ENCODE measurements at regions not wholly inside any gene's neighbourhood (a gene's known extent, or its start where the extent isn't known, plus 50 kb on each side); places are given as distances from the start of the nearest gene placed in this dataset.

DNA sequence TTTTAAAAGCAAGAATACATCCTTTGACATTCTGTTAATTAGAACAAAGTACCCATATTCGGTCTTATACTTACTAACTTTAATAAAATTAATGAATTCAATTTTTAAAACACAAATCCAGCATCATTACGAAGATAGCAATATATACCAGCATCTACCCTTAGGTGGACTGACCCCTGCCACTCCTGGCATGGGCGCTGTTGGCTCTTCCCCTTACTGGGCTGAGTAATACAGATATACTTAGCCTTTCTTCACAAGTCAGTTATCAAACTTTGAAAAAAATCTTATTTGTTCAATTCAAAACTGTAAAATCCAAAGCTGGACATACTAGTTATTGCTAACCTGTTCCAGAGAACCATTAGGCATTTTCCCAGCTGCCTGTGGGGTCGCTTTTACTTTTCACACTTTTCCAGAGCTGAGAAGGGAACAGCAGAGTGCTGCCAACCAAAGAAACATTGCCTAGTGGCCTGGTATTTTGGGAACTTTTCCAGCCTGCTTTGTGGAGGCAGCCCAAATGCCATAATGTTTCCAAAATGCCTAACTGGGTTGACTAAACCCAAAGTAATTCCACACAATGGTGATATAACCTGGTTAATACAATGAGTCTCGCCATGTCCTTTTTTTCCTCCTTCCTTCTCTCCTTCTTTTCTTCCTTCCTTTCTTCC is 424.7 kb upstream of the ADGRL2 start:
- POLR2A ChIA-PET (ENCODE audit: low non-redundant PET), result no interaction called here
- H3K4me1 ChIP-seq (ENCODE audit: insufficient read depth, low read length, poor library complexity, severe bottlenecking), result no peaks in the 10 kb centered on the region
- no peak overlapping the region for H3K4me3 ChIP-seq (ENCODE audit: low read depth, low read length, poor library complexity, severe bottlenecking)
- no TSS peak for BruUV-seq (replicated peaks)
- no peak overlapping the region for H3K27ac ChIP-seq (ENCODE audit: low read depth, low read length, poor library complexity, severe bottlenecking)
- no peak for DNase-seq (ENCODE audit: low spot score)
- TF ChIP-seq, protein P1, sequence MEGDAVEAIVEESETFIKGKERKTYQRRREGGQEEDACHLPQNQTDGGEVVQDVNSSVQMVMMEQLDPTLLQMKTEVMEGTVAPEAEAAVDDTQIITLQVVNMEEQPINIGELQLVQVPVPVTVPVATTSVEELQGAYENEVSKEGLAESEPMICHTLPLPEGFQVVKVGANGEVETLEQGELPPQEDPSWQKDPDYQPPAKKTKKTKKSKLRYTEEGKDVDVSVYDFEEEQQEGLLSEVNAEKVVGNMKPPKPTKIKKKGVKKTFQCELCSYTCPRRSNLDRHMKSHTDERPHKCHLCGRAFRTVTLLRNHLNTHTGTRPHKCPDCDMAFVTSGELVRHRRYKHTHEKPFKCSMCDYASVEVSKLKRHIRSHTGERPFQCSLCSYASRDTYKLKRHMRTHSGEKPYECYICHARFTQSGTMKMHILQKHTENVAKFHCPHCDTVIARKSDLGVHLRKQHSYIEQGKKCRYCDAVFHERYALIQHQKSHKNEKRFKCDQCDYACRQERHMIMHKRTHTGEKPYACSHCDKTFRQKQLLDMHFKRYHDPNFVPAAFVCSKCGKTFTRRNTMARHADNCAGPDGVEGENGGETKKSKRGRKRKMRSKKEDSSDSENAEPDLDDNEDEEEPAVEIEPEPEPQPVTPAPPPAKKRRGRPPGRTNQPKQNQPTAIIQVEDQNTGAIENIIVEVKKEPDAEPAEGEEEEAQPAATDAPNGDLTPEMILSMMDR (conservative IDR thresholded peaks at IDR 0.05; ENCODE audit: low read depth, low read length), result no peak
- no peak for TF ChIP-seq EZH2 (IDR thresholded peaks at IDR 0.05; ENCODE audit: borderline replicate concordance, low read depth, low read length, poor library complexity, severe bottlenecking)
- H3K36me3 ChIP-seq (ENCODE audit: insufficient read depth, low read length, poor library complexity, severe bottlenecking), result no peaks in the 10 kb centered on the region
- intact Hi-C loops (cut with micrococcal nuclease; ENCODE audit: unreplicated experiment), result no loop called here
- no peaks in the 10 kb centered on the region for H3K27me3 ChIP-seq (replicated peaks; ENCODE audit: insufficient read depth, low read depth, low read length, poor library complexity)
- CTCF ChIA-PET, result no interaction called here
- no peaks in the 10 kb centered on the region for H3K9me3 ChIP-seq (ENCODE audit: low read depth, low read length, poor library complexity, severe bottlenecking)

DNA sequence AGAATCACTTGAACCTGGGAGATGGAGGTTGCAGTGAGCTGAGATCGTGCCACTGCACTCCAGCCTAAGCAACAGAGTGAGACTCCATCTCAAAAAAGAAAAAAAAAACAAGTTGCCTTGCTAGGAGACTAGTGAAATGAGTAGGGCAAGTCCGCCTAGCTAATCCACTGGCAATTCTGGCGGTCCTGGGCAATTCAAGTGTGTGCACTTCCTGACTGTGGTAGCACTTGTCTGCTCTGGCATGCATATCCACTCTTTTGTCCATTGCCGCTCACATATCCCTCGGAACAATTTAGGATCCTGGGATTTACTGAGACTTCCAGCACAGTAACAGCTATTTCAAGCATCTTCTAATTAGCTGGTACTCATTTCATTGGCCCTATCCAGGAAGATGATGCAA is 426.3 kb upstream of the ADGRL2 start:
- no peaks in the 10 kb centered on the region for H3K36me3 ChIP-seq (ENCODE audit: insufficient read depth, low read length, poor library complexity, severe bottlenecking)
- TF ChIP-seq, protein P1 (conservative IDR thresholded peaks at IDR 0.05; ENCODE audit: low read depth, low read length), result no peak
- no peak for TF ChIP-seq EZH2 (IDR thresholded peaks at IDR 0.05; ENCODE audit: borderline replicate concordance, low read depth, low read length, poor library complexity, severe bottlenecking)
- no TSS peak for BruUV-seq (replicated peaks)
- no peak for DNase-seq (ENCODE audit: low spot score)
- no peak overlapping the region for H3K4me3 ChIP-seq (ENCODE audit: low read depth, low read length, poor library complexity, severe bottlenecking)
- H3K27ac ChIP-seq (ENCODE audit: low read depth, low read length, poor library complexity, severe bottlenecking), result no peak overlapping the region
- no peaks in the 10 kb centered on the region for H3K4me1 ChIP-seq (ENCODE audit: insufficient read depth, low read length, poor library complexity, severe bottlenecking)
- ChIA-PET CTCF (no interaction called here), POLR2A (ENCODE audit: low non-redundant PET) (no interaction called here)
- intact Hi-C loops (cut with micrococcal nuclease; ENCODE audit: unreplicated experiment), result no loop called here
- H3K9me3 ChIP-seq (ENCODE audit: low read depth, low read length, poor library complexity, severe bottlenecking), result no peaks in the 10 kb centered on the region
- H3K27me3 ChIP-seq (replicated peaks; ENCODE audit: insufficient read depth, low read depth, low read length, poor library complexity), result no peaks in the 10 kb centered on the region

DNA sequence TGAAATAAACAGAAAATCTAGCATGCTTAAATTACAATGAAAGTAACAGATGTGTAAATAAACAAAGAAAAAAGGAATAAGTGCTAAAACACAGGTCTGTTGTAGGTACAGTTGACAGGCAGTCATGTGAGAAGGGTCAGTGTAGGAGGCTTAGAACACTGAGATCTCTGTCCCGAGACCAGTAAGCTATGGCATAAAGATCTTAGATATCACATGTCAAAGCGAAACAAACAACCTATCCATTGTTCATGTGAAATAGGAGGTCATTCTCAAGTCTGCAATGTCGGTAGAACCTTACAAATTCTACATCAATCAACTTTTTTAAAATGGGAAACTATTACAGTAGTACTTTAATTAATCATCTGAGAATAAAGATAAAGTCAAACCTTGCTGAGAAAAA is 428.9 kb upstream of the ADGRL2 start:
- ChIA-PET POLR2A (ENCODE audit: low non-redundant PET) (no interaction called here), CTCF (no interaction called here)
- intact Hi-C loops (cut with micrococcal nuclease; ENCODE audit: unreplicated experiment), result no loop called here
- no peaks in the 10 kb centered on the region for H3K27me3 ChIP-seq (replicated peaks; ENCODE audit: insufficient read depth, low read depth, low read length, poor library complexity)
- no peak overlapping the region for H3K4me3 ChIP-seq (ENCODE audit: low read depth, low read length, poor library complexity, severe bottlenecking)
- TF ChIP-seq EZH2 (IDR thresholded peaks at IDR 0.05; ENCODE audit: borderline replicate concordance, low read depth, low read length, poor library complexity, severe bottlenecking), result no peak
- TF ChIP-seq, protein P1 (conservative IDR thresholded peaks at IDR 0.05; ENCODE audit: low read depth, low read length), result no peak
- H3K36me3 ChIP-seq (ENCODE audit: insufficient read depth, low read length, poor library complexity, severe bottlenecking), result no peaks in the 10 kb centered on the region
- BruUV-seq (replicated peaks), result no TSS peak
- no peaks in the 10 kb centered on the region for H3K4me1 ChIP-seq (ENCODE audit: insufficient read depth, low read length, poor library complexity, severe bottlenecking)
- H3K9me3 ChIP-seq (ENCODE audit: low read depth, low read length, poor library complexity, severe bottlenecking), result no peaks in the 10 kb centered on the region
- no peak for DNase-seq (ENCODE audit: low spot score)
- H3K27ac ChIP-seq (ENCODE audit: low read depth, low read length, poor library complexity, severe bottlenecking), result no peak overlapping the region

All from A673 (cell line).